HG02642 (cell line): ENCODE measurements at regions not wholly inside any gene's neighbourhood (a gene's known extent, or its start where the extent isn't known, plus 50 kb on each side); places are given as distances from the start of the nearest gene placed in this dataset.
"Not testable (repeated sequence)": the region's sequence is repeated elsewhere in the genome, so short reads cannot be mapped to it uniquely, and the experiment has no call there.

ENCODE experiments used
- ATAC-seq: cut with Tn5 transposase; IDR thresholded peaks from one replicate; pipeline ENCODE4 v1.9.1; 2021; ENCODE audit warnings: mild to moderate bottlenecking; ENCODE audit not compliant: unreplicated experiment, poor library complexity

DNA sequence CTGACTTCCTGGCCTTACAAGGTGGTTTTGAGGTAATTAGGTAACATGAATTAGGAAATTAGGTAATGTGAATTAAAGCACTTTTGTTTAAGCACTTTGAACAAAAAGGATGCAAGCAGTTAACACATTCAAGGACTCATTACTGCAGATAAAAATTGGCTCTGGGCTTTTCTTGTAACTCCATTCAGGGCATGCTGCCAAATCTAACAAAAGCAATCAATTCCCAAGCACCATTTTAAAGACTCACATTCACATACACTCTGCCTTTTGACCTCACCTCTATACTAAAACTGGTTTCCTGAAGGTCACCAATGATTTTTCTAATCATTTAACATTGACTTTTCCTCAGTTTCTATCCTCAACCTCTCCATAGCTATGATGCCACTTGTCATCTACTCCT, 251.2 kb upstream of the RHOBTB1 start:
- no peak for ATAC-seq

- not testable (repeated sequence) for ATAC-seq
Observed at GRCh38 chr10:61192589-61192988, 248.6 kb upstream of the RHOBTB1 start.

GRCh38 chr10:61192042-61192441, 248.1 kb upstream of the RHOBTB1 start:
- no peak for ATAC-seq

DNA sequence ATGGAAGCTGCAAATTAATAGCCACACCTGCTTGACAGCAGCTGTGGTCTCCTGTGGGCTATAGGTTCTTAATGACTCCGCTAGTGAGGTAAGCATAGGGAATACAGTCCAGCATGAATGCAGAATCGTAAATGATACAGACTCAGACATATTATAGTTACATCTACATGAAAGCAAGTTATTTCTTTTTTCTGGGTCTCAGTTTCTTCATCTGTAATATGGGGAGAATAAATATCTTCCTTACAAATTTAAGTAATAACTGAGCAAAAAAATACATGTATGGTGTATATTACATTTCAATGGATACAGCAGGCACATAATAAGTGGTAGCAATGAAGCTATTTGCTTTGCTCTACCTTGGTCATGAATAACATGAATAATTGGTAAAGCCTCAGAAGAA, 245.9 kb upstream of the RHOBTB1 start:
- no peak for ATAC-seq

DNA sequence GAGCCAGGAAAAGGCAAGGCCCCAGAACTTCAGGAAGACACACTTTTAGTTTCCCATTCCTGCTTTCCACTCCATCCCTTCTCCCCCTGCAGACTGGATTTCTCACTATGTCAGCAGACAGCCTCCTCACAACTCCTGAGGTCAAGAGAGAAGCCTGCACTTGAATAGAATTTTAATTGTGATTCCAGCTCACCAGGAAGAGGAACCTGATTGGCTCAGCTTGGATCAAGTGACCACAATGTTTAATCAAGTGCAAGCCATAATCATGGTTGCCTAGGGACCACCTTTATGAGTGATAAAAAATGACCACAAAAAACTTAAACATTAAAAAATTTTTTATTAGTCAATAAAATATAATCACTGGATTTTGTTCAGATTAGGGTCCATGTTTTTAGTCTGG, 244.7 kb upstream of the RHOBTB1 start:
- no peak for ATAC-seq

DNA sequence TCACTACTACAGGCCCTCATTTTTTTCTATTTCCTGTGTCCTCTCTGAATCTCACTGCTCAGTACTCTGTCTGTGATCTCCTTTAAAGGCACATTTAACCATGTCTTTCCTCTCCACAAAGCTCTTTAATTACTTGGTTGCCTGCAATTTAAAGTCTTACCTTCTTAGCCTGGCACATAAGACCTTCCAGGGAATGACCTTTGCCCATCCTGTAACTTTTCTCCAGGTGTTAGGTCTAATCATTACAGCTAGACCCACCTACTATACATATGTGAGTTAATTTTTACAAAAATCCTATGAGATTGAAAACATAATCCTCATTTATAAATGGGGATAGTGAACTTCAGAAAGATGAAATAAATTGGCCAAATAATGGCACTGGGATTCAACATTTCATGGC, 244.1 kb upstream of the RHOBTB1 start:
- no peak for ATAC-seq

DNA sequence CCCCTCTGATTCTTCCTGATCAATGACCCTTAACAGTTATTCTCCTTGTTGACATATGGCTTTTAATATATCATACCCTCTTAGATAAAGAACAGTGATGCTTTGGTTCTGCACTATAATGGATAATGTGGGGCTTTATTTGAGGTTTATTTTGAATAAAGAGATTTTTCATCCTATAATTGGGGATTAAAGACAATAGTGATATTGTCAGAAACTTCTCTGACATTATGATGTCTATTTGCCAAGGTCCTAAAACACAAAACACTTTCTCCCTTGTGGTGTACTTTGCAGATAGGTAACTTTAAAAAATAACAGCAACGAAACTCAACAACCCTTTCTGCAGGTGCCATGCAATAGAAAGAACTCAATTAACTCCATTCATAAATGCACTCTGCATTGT, 243.6 kb upstream of the RHOBTB1 start:
- no peak for ATAC-seq

- no peak for ATAC-seq
Observed at GRCh38 chr10:61186408-61186807, 242.4 kb upstream of the RHOBTB1 start.

- ATAC-seq, result no peak
Observed at GRCh38 chr10:61184429-61184828, 240.4 kb upstream of the RHOBTB1 start.

DNA sequence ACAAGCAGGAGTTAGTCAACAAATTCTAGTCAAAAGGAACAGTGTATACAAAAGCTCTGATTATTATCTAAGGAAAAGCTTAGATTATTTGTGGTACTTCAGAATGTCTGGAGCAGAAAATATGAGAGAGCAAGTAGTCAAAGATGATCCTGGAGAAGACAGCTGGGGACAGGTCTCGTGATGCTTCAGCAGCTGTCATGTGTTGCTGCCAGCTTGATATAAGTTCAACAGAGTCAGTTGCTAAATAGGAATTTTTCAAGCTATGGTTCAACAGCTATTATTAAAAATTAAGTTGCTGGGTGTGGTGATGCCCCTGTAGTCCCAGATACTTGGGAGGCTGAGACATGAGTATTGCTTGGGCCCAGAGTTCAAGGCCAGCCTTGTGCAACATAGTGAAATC, 240.0 kb upstream of the RHOBTB1 start:
- ATAC-seq, result no peak

GRCh38 chr10:61181832-61182231, 237.8 kb upstream of the RHOBTB1 start:
- no peak for ATAC-seq

- no peak for ATAC-seq
Observed at GRCh38 chr10:61179771-61180170, 235.8 kb upstream of the RHOBTB1 start.

DNA sequence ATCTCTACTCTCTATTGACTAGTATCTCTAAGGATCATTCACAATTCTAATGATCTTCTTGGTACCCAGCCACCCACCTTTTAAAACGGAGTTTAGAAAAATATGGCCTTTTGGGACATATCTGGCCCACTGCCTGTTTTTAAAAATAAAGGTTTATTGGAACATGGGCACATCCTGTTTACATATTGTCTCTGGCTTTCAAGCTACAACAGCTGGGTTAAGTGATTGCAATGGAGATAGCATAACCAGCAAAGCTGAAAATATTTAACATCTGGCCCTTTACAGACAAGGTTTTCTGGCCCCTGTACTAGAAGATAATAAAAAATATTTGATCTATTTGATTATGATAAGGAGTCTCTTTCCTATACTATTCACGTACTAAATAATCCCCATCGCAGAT, 232.4 kb upstream of the RHOBTB1 start:
- no peak for ATAC-seq

DNA sequence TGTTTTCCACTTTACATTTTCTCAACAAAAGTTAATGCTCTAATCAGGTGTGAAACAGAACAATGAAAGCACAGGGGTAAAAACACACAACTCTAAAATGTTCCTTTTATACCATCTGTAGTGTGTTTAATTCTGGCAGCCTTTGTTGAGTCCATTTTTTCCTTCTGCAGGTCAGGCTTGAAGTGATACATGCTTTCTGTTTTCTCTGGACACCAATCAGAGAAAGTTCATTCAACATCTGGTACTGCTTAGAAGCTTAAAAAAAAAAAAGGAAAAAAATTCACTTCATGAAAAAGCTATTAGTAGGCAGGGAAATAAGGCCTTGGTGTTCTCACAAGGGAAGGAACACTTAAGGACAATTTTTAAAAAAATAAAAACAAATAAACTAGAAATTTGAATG, 231.3 kb upstream of the RHOBTB1 start:
- ATAC-seq, result no peak

DNA sequence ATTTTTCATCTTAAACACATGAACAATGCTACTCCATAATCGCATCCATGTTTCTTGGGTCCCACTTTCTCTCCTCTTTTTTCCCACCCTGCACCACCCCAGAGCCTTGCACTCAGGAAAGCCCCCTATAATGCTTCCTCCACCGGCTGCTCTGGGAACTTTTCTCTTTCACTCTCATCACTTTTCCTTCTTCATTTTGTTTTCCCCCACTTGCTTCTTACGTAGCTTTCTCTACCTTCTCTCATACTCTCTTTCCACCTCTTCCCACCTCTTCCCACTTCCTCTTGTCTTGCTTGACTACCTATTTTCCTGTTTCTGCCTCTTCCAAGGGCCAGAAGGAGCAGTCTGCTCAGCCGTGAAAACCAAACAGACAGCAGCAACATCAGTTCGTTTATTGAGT, 229.5 kb upstream of the RHOBTB1 start:
- no peak for ATAC-seq

- no peak for ATAC-seq
Observed at GRCh38 chr10:61172182-61172926, 228.4 kb upstream of the RHOBTB1 start.

DNA sequence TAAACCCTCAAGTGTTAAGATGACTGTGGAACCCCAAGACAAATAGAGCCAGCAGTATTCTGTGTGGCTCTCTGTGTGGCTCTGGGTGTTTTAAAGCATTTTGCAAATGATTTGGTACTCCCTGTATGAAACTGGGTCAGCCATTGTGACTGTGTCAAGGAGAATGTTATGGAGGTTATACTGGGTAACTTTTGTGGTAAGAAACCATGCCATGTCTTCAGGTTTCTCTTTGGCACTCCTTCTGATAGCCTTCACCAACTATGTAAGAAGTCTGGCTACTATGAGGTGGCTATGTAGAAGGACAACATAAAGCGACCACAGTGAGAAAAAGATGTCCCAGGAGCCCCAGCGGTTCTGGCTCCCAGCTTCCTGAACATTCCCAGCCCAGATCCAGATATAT, 226.6 kb upstream of the RHOBTB1 start:
- no peak for ATAC-seq

- no peak for ATAC-seq
Observed at GRCh38 chr10:61169294-61169693, 225.3 kb upstream of the RHOBTB1 start.

DNA sequence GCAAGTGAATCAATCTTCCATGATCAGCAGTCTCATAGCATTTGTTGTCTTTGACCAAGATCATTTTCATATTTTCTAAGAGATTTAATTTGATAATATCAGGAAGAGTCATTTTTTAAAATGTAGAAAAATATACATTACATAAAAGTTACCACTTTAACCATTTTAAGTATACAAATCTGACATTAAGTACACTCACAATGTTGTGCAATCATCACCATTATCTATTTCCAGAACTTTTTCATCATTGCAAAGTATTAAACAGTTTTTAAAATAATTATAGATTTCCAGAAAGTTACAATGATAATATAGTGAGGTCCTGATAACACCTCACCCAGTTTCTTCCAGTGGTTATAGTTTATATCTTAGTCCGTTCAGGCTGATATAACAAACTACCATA, 222.5 kb upstream of the RHOBTB1 start:
- ATAC-seq, result no peak

GRCh38 chr10:61166065-61166464, 222.1 kb upstream of the RHOBTB1 start:
- no peak for ATAC-seq

DNA sequence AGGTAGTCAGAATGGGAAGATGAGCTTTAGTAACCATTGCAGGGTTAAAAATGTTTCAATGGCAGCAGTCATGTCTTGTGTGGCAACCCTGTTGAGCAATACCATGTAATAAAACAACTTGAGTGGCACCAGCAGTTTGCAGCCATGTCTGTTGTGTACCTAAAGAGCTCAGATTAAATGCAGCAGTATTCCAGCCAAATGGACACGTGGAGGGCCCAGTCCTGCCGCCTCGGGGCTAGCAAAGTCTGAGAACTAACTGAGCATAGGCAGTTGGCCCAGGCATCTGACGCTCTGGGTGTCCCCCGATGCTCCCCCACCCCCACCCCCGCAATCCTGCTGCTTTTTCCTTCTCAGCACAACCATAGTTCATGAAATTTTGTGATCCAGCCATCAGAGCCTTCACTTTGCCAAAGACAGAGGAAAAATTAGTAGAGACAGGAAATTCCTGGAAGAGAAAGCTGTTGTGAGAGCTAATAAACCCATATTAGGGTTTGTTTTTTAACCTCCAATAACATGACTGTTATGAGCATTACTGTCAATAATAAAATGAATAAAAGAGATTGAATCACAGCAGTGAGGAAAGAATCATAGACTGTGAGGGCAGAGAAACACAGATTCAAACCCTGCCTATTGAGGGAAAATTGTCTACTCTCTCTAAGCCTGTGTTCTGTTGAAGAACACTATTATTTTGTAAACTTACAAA, 220.6 kb upstream of the RHOBTB1 start:
- ATAC-seq, result no peak

DNA sequence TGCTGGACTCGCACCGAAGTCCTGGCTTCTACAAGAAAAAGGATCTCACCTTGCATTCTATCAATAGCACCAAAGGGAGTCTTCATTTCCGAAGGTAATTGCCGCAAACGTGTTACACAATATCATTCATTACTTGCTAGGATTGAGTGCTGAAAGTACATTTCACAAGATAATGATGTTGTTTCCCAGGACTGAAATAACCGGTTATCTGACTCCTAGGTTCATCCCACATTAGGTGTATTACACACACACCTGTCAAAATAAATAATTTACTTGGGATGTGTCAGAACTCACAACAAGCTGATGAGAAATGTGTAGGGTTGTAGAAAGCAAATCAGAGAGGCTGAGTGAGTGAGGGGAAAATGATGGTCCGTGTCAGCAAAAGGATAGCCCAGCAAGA, 219.4 kb upstream of the RHOBTB1 start:
- no peak for ATAC-seq
